ENCODE measurements at regions not wholly inside any gene's neighbourhood (a gene's known extent, or its start where the extent isn't known, plus 50 kb on each side); places are given as distances from the start of the nearest gene placed in this dataset.

DNA sequence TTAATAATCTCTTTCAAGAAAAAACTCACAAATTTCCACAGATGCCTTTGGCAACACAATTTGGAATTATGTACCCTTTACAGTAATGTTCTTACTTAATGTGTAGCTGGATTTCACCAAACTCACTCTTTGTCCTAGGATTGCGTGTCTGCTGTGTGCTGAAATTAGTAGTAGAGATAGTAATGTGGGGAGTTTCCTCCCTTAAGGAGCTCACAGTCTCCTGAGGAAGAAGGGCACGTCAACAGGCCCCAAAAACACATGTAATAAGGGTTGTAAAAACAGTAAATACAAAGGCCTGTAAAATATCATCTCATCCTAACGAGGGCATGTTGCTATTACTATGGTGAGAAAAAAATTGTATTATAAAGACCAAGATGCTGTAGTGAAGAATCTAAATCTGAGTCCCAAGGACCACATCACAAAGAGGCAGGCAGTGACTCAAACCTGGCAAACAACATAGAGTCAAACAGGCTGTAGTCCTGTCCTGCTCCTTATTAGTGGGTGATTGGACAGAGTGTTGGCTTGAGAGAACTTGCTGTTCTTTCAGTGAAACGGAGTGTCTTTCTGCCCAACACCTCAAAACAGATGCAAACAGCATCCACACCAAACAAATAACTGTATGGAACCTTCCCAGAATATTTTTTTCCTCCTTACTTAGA lies 83.2 kb upstream of the PAPPA start:
- Histone ChIP-seq H3K4me3 (ENCODE audit: control insufficient read depth in 2 of 3, extremely low read depth in 1 of 3, insufficient read depth in 2 of 3, low read depth in 1 of 3, low read length in 3 of 3) (no peak overlapping the region), H3K4me1 (ENCODE audit: control insufficient read depth, extremely low read depth, insufficient read depth, low read length) (peaks cover 18% of the 10 kb centered on the region), H3K9me3 (ENCODE audit: control insufficient read depth, low read depth, low read length) (no peaks in the 10 kb centered on the region), H3K27me3 (ENCODE audit: control insufficient read depth, extremely low read depth, insufficient read depth, low read length) (no peaks in the 10 kb centered on the region), H3K27ac (ENCODE audit: control insufficient read depth, insufficient read depth, low read length) (no peak overlapping the region), H3K79me2 (ENCODE audit: control insufficient read depth, insufficient read depth, low read length) (no peaks in the 10 kb centered on the region), H3K9ac (ENCODE audit: control insufficient read depth, extremely low read depth, insufficient read depth, low read length) (no peak overlapping the region), H4K20me1 (ENCODE audit: control insufficient read depth, extremely low read depth, insufficient read depth, low read length) (no peaks in the 10 kb centered on the region), H3K4me2 (ENCODE audit: control insufficient read depth, extremely low read depth, insufficient read depth, low read depth, low read length) (no peak overlapping the region), H3K36me3 (ENCODE audit: control insufficient read depth in 2 of 2, extremely low read depth in 1 of 2, insufficient read depth in 2 of 2, low read length in 2 of 2) (no peaks in the 10 kb centered on the region), H3K9me1 (ENCODE audit: control insufficient read depth, extremely low read depth, insufficient read depth, low read length) (no peaks in the 10 kb centered on the region), H2AFZ (ENCODE audit: control insufficient read depth, low read length) (no peak overlapping the region)
- dilution Hi-C loops (cut with MboI; ENCODE audit: extremely low pct_ligation_motif_present, low sequenced_read_pairs) = no loop called here
- FAIRE-seq = no peak
- TF ChIP-seq EZH2 (IDR thresholded peaks at IDR 0.05; ENCODE audit: low read length) = no peak
- TF ChIP-seq, protein P1, sequence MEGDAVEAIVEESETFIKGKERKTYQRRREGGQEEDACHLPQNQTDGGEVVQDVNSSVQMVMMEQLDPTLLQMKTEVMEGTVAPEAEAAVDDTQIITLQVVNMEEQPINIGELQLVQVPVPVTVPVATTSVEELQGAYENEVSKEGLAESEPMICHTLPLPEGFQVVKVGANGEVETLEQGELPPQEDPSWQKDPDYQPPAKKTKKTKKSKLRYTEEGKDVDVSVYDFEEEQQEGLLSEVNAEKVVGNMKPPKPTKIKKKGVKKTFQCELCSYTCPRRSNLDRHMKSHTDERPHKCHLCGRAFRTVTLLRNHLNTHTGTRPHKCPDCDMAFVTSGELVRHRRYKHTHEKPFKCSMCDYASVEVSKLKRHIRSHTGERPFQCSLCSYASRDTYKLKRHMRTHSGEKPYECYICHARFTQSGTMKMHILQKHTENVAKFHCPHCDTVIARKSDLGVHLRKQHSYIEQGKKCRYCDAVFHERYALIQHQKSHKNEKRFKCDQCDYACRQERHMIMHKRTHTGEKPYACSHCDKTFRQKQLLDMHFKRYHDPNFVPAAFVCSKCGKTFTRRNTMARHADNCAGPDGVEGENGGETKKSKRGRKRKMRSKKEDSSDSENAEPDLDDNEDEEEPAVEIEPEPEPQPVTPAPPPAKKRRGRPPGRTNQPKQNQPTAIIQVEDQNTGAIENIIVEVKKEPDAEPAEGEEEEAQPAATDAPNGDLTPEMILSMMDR (optimal IDR thresholded peaks at IDR 0.05 in 1 of 3, IDR thresholded peaks at IDR 0.05 in 1 of 3, conservative IDR thresholded peaks at IDR 0.05 in 1 of 3; ENCODE audit: extremely low read depth in 1 of 3, insufficient read depth in 2 of 3, low read length in 3 of 3) = no peak
- no peak for DNase-seq (ENCODE audit: low read depth, low spot score)

DNA sequence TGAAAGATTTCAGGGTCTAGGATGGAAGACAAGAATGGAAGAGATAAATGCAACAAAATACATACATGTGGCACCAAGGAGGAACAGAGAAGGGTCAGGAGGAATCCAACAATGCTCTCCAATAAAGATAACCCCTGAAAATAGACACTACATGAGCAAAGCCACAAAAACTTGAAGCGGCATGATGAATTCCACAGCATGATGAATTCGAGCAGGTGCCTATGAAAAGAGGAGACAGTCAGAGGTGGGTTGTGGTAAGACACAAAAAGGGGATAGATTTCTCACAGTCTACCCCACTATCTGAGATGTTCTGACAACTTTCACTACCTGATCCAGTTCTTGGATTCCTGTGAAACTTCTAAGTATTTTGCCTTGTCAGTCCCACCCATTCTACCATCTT lies 81.5 kb upstream of the PAPPA start:
- Histone ChIP-seq H3K79me2 (ENCODE audit: control insufficient read depth, insufficient read depth, low read length) (no peaks in the 10 kb centered on the region), H3K9me1 (ENCODE audit: control insufficient read depth, extremely low read depth, insufficient read depth, low read length) (no peaks in the 10 kb centered on the region), H3K36me3 (ENCODE audit: control insufficient read depth in 2 of 2, extremely low read depth in 1 of 2, insufficient read depth in 2 of 2, low read length in 2 of 2) (no peaks in the 10 kb centered on the region), H3K4me2 (ENCODE audit: control insufficient read depth, extremely low read depth, insufficient read depth, low read depth, low read length) (no peak overlapping the region), H3K9ac (ENCODE audit: control insufficient read depth, extremely low read depth, insufficient read depth, low read length) (no peak overlapping the region), H3K9me3 (ENCODE audit: control insufficient read depth, low read depth, low read length) (no peaks in the 10 kb centered on the region), H2AFZ (ENCODE audit: control insufficient read depth, low read length) (no peak overlapping the region), H3K4me1 (ENCODE audit: control insufficient read depth, extremely low read depth, insufficient read depth, low read length) (peaks cover 18% of the 10 kb centered on the region), H3K27ac (ENCODE audit: control insufficient read depth, insufficient read depth, low read length) (no peak overlapping the region), H3K27me3 (ENCODE audit: control insufficient read depth, extremely low read depth, insufficient read depth, low read length) (no peaks in the 10 kb centered on the region), H4K20me1 (ENCODE audit: control insufficient read depth, extremely low read depth, insufficient read depth, low read length) (no peaks in the 10 kb centered on the region), H3K4me3 (ENCODE audit: control insufficient read depth in 2 of 3, extremely low read depth in 1 of 3, insufficient read depth in 2 of 3, low read depth in 1 of 3, low read length in 3 of 3) (no peak overlapping the region)
- dilution Hi-C loops (cut with MboI; ENCODE audit: extremely low pct_ligation_motif_present, low sequenced_read_pairs) = no loop called here
- TF ChIP-seq, protein P1 (optimal IDR thresholded peaks at IDR 0.05 in 1 of 3, IDR thresholded peaks at IDR 0.05 in 1 of 3, conservative IDR thresholded peaks at IDR 0.05 in 1 of 3; ENCODE audit: extremely low read depth in 1 of 3, insufficient read depth in 2 of 3, low read length in 3 of 3) = no peak
- no peak for TF ChIP-seq EZH2 (IDR thresholded peaks at IDR 0.05; ENCODE audit: low read length)
- no peak for FAIRE-seq
- DNase-seq (ENCODE audit: low read depth, low spot score) = no peak
